Vagina (tissue), 2 donors: ENCODE measurements at regions not wholly inside any gene's neighbourhood (a gene's known extent, or its start where the extent isn't known, plus 50 kb on each side); places are given as distances from the start of the nearest gene placed in this dataset.

Experiments
- CTCF ChIP-seq, 3 experiments: fragments of 450-650 bp in 2 of 3; fragments of 200-600 bp in 1 of 3; sonication (generic) in 1 of 3; IDR thresholded peaks; one replicate each; pipeline ENCODE4 v1.5.1; 2017 to 2019; ENCODE audit warnings: antibody characterized with exemption in 3 of 3, mild to moderate bottlenecking in 2 of 3, moderate library complexity in 2 of 3
- POLR2AphosphoS5 ChIP-seq, 2 donors: sonication (generic); formaldehyde crosslinking; IDR thresholded peaks; one replicate each; pipeline ENCODE4 v1.9.0; 2017; ENCODE audit warnings: antibody characterized with exemption in 2 of 2, mild to moderate bottlenecking in 2 of 2, low read depth in 1 of 2; ENCODE audit not compliant: insufficient read depth in 1 of 2

GRCh38 chrX:140274811-140275525 is 229.9 kb downstream of the SOX3 start:
- TF ChIP-seq CTCF (IDR thresholded peaks at IDR 0.05) (no peak), POLR2AphosphoS5 (IDR thresholded peaks at IDR 0.05; ENCODE audit: insufficient read depth in 1 of 2, low read depth in 1 of 2) (no peak)
